Body of pancreas (tissue), 4 donors: ENCODE measurements at regions not wholly inside any gene's neighbourhood (a gene's known extent, or its start where the extent isn't known, plus 50 kb on each side); places are given as distances from the start of the nearest gene placed in this dataset.

Experiments
- ATAC-seq: fragments of 150-250 bp; one replicate; pipeline ENCODE4 v1.9.1; 2016
- DNase-seq, 4 donors: peaks; one replicate each; pipeline ENCODE4 v3.0.0-alpha.2; 2019
- H3K27ac ChIP-seq, 4 donors: fragments of 200-600 bp; sonication (generic); 1 replicate in 3 of 4; 2 replicates in 1 of 4; pipeline versions ENCODE4 v1.5.1 to v1.6.1; 2016 to 2019; ENCODE audit warnings: mild to moderate bottlenecking in 1 of 4, mixed read lengths in 1 of 4, moderate library complexity in 1 of 4
- H3K27me3 ChIP-seq, 2 donors: fragments of 200-600 bp; sonication (generic); one replicate each; pipeline ENCODE4 v1.6.0; 2016; ENCODE audit warnings: mild to moderate bottlenecking in 1 of 2
- H3K36me3 ChIP-seq, 2 donors: fragments of 200-600 bp; sonication (generic); replicated peaks in 1 of 2; 2 replicates each; pipeline ENCODE4 v1.5.1; 2016; ENCODE audit warnings: low read depth in 2 of 2; ENCODE audit not compliant: insufficient read depth in 1 of 2
- H3K4me1 ChIP-seq: fragments of 200-600 bp; sonication (generic); one replicate; pipeline ENCODE4 v1.6.0; 2016
- H3K4me3 ChIP-seq, 2 donors: fragments of 200-600 bp; sonication (generic); 1 replicate in 1 of 2; 2 replicates in 1 of 2; pipeline ENCODE4 v1.5.1; 2016 to 2019
- H3K9me3 ChIP-seq, 3 donors: fragments of 200-600 bp; sonication (generic); 1 replicate in 2 of 3; 2 replicates in 1 of 3; pipeline ENCODE4 v1.5.1; 2016
- CTCF ChIP-seq, 7 experiments: fragments of 450-650 bp in 4 of 7; fragments of 200-600 bp in 3 of 7; sonication (generic) in 3 of 7; IDR thresholded peaks; one replicate each; pipeline ENCODE4 v1.5.1; 2016 to 2019; ENCODE audit warnings: antibody characterized with exemption in 7 of 7
- POLR2A ChIP-seq, 3 donors: fragments of 450-650 bp; IDR thresholded peaks; one replicate each; pipeline ENCODE4 v1.6.1; 2016; ENCODE audit warnings: antibody characterized with exemption in 3 of 3, mild to moderate bottlenecking in 2 of 3
- WGBS, 2 donors: methylation state at CpG; one replicate each; pipeline ENCODE4 v1.1.5; 2017; 5-methylcytosine and 5-hydroxymethylcytosine counted together
- intact Hi-C: fragments of 100-400 bp; cut with DNase I; formaldehyde crosslinking; loops from one replicate; pipeline ENCODE4 v1.15.1; 2023

GRCh38 chr4:126007142-126007541 lies 692.4 kb downstream of the FAT4 start:
- Histone ChIP-seq H3K27ac (no peak overlapping the region), H3K9me3 (no peaks in the 10 kb centered on the region), H3K27me3 (no peaks in the 10 kb centered on the region), H3K4me1 (no peaks in the 10 kb centered on the region), H3K4me3 (no peak overlapping the region), H3K36me3 (no peaks in the 10 kb centered on the region)
- intact Hi-C loops: no loop called here
- no peak for DNase-seq
- no peak for ATAC-seq
- no peak for TF ChIP-seq POLR2A (IDR thresholded peaks at IDR 0.05)
- no peak for TF ChIP-seq CTCF (IDR thresholded peaks at IDR 0.05)
- 71 to 74% methylated on average over 3 of the region's 3 CpGs for WGBS, 2 donors

- intact Hi-C loops: no loop called here
These were observed 698.0 kb downstream of the FAT4 start for GRCh38 chr4:126012691-126013290.

GRCh38 chr4:126018274-126018673 lies 703.5 kb downstream of the FAT4 start:
- H3K27me3 ChIP-seq: no peaks in the 10 kb centered on the region
- intact Hi-C loops: no loop called here
- H3K4me3 ChIP-seq: no peak overlapping the region
- no peak for ATAC-seq
- H3K36me3 ChIP-seq: no peaks in the 10 kb centered on the region
- H3K4me1 ChIP-seq: no peaks in the 10 kb centered on the region
- no peaks in the 10 kb centered on the region for H3K9me3 ChIP-seq
- TF ChIP-seq CTCF (IDR thresholded peaks at IDR 0.05) (no peak), POLR2A (IDR thresholded peaks at IDR 0.05) (no peak)
- DNase-seq: no peak
- 63 to 78% methylated on average over 1 of the region's 1 CpG for WGBS, 2 donors
- H3K27ac ChIP-seq: no peak overlapping the region

More at GRCh38 chr4:126012691-126013290, 698.0 kb downstream of the FAT4 start:
- Histone ChIP-seq H3K4me3 (no peak overlapping the region), H3K36me3 (no peaks in the 10 kb centered on the region), H3K4me1 (no peaks in the 10 kb centered on the region), H3K9me3 (no peaks in the 10 kb centered on the region), H3K27ac (no peak overlapping the region), H3K27me3 (no peaks in the 10 kb centered on the region)
- no peak for TF ChIP-seq POLR2A (IDR thresholded peaks at IDR 0.05)
- TF ChIP-seq CTCF (IDR thresholded peaks at IDR 0.05): no peak
- no peak for ATAC-seq
- no peak for DNase-seq
- WGBS, 2 donors: 69 to 71% methylated on average over 3 of the region's 3 CpGs

GRCh38 chr4:126023896-126024295 lies 709.1 kb downstream of the FAT4 start:
- 15 to 22% methylated on average over 3 of the region's 3 CpGs for WGBS, 2 donors
- TF ChIP-seq CTCF (IDR thresholded peaks at IDR 0.05) (no peak), POLR2A (IDR thresholded peaks at IDR 0.05) (no peak)

GRCh38 chr4:126027601-126028000 lies 712.8 kb downstream of the FAT4 start:
- no peak overlapping the region for H3K27ac ChIP-seq
- 50 to 66% methylated on average over 2 of the region's 2 CpGs for WGBS, 2 donors
- DNase-seq (no peak), ATAC-seq (no peak)
- TF ChIP-seq CTCF (IDR thresholded peaks at IDR 0.05) (no peak), POLR2A (IDR thresholded peaks at IDR 0.05) (no peak)
- H3K4me3 ChIP-seq: no peak overlapping the region
- no peaks in the 10 kb centered on the region for H3K27me3 ChIP-seq
- H3K9me3 ChIP-seq: peaks cover 0 to 6% (median 0%) of the 10 kb centered on the region in 3 donors
- intact Hi-C loops: no loop called here
- no peaks in the 10 kb centered on the region for H3K36me3 ChIP-seq
- H3K4me1 ChIP-seq: no peaks in the 10 kb centered on the region

More at GRCh38 chr4:126023896-126024295, 709.1 kb downstream of the FAT4 start:
- DNase-seq: no peak
- H3K27me3 ChIP-seq: no peaks in the 10 kb centered on the region
- H3K36me3 ChIP-seq: no peaks in the 10 kb centered on the region
- no peaks in the 10 kb centered on the region for H3K9me3 ChIP-seq
- no peak for ATAC-seq
- H3K27ac ChIP-seq: no peak overlapping the region
- intact Hi-C loops: no loop called here
- H3K4me1 ChIP-seq: no peaks in the 10 kb centered on the region
- no peak overlapping the region for H3K4me3 ChIP-seq
